Thoracic aorta (tissue), 2 donors: ENCODE measurements at regions not wholly inside any gene's neighbourhood (a gene's known extent, or its start where the extent isn't known, plus 50 kb on each side); places are given as distances from the start of the nearest gene placed in this dataset.

Source experiments
- ATAC-seq: fragments of 150-250 bp; one replicate; pipeline ENCODE4 v1.8.0; 2017; ENCODE audit warnings: low read depth; ENCODE audit not compliant: insufficient number of reproducible peaks, low FRiP score
- DNase-seq: peaks from one replicate; pipeline ENCODE4 v3.0.0-alpha.2; 2020; ENCODE audit warnings: low spot score
- H3K27ac ChIP-seq, 2 donors: fragments of 200-600 bp; sonication (generic); 1 replicate in 1 of 2; 2 replicates in 1 of 2; pipeline ENCODE4 v1.5.1; 2016; ENCODE audit warnings: mild to moderate bottlenecking in 2 of 2, moderate library complexity in 2 of 2
- H3K27me3 ChIP-seq: fragments of 200-600 bp; sonication (generic); replicated peaks from 2 replicates; pipeline ENCODE4 v1.6.0; 2016; ENCODE audit warnings: mild to moderate bottlenecking; ENCODE audit not compliant: insufficient read depth
- H3K36me3 ChIP-seq: fragments of 200-600 bp; sonication (generic); one replicate; pipeline ENCODE4 v1.5.1; 2016
- H3K4me1 ChIP-seq, 2 donors: fragments of 200-600 bp; sonication (generic); 1 replicate in 1 of 2; 2 replicates in 1 of 2; pipeline versions ENCODE4 v1.5.1 to v1.6.0; 2016; ENCODE audit warnings: low read depth in 2 of 2, mild to moderate bottlenecking in 1 of 2; ENCODE audit not compliant: control insufficient read depth in 1 of 2
- H3K4me3 ChIP-seq: fragments of 200-600 bp; sonication (generic); 2 replicates; pipeline ENCODE4 v1.5.1; 2016; ENCODE audit warnings: mild to moderate bottlenecking
- H3K9me3 ChIP-seq: fragments of 200-600 bp; sonication (generic); 2 replicates; pipeline ENCODE4 v1.5.1; 2016
- CTCF ChIP-seq: fragments of 200-600 bp; sonication (generic); IDR thresholded peaks from one replicate; pipeline ENCODE4 v1.5.1; 2019; ENCODE audit warnings: antibody characterized with exemption

GRCh38 chr16:48918520-48919258, 308.7 kb upstream of the N4BP1 start:
- Histone ChIP-seq H3K27ac (no peak overlapping the region), H3K27me3 (no peaks in the 10 kb centered on the region), H3K4me1 (no peaks in the 10 kb centered on the region), H3K9me3 (no peaks in the 10 kb centered on the region), H3K4me3 (no peak overlapping the region), H3K36me3 (no peaks in the 10 kb centered on the region)
- TF ChIP-seq CTCF, result no peak
- no peak for ATAC-seq
- DNase-seq, result no peak

- no peak for TF ChIP-seq CTCF
- H3K36me3 ChIP-seq, result no peaks in the 10 kb centered on the region
- H3K4me3 ChIP-seq, result no peak overlapping the region
- H3K27me3 ChIP-seq, result no peaks in the 10 kb centered on the region
- H3K27ac ChIP-seq, result no peak overlapping the region
- ATAC-seq, result no peak
- H3K9me3 ChIP-seq, result no peaks in the 10 kb centered on the region
- DNase-seq, result no peak
- H3K4me1 ChIP-seq, result no peaks in the 10 kb centered on the region
Observed at GRCh38 chr16:48916566-48916965, 306.6 kb upstream of the N4BP1 start.

- ATAC-seq (no peak), DNase-seq (no peak)
- Histone ChIP-seq H3K36me3 (no peaks in the 10 kb centered on the region), H3K4me3 (no peak overlapping the region), H3K27me3 (no peaks in the 10 kb centered on the region), H3K4me1 (no peaks in the 10 kb centered on the region), H3K9me3 (no peaks in the 10 kb centered on the region), H3K27ac (no peak overlapping the region)
- no peak for TF ChIP-seq CTCF
Observed at GRCh38 chr16:48914070-48914469, 304.1 kb upstream of the N4BP1 start.

GRCh38 chr16:48913384-48913783, 303.4 kb upstream of the N4BP1 start:
- ATAC-seq, result no peak
- H3K27me3 ChIP-seq, result no peaks in the 10 kb centered on the region
- H3K4me3 ChIP-seq, result no peak overlapping the region
- H3K27ac ChIP-seq, result no peak overlapping the region
- no peaks in the 10 kb centered on the region for H3K36me3 ChIP-seq
- TF ChIP-seq CTCF, result no peak
- H3K4me1 ChIP-seq, result no peaks in the 10 kb centered on the region
- DNase-seq, result no peak
- H3K9me3 ChIP-seq, result no peaks in the 10 kb centered on the region

- Histone ChIP-seq H3K27ac (no peak overlapping the region), H3K36me3 (no peaks in the 10 kb centered on the region), H3K9me3 (no peaks in the 10 kb centered on the region), H3K4me3 (no peak overlapping the region), H3K4me1 (no peaks in the 10 kb centered on the region), H3K27me3 (no peaks in the 10 kb centered on the region)
- DNase-seq (no peak), ATAC-seq (no peak)
- no peak for TF ChIP-seq CTCF
Observed at GRCh38 chr16:48912360-48912759, 302.4 kb upstream of the N4BP1 start.
